ENCODE measurements at regions not wholly inside any gene's neighbourhood (a gene's known extent, or its start where the extent isn't known, plus 50 kb on each side); places are given as distances from the start of the nearest gene placed in this dataset.
"Not testable (repeated sequence)": the region's sequence is repeated elsewhere in the genome, so short reads cannot be mapped to it uniquely, and the experiment has no call there.

- not testable (repeated sequence) for TF ChIP-seq CTCF, POLR2AphosphoS5 (IDR thresholded peaks at IDR 0.05)
These were observed 482.1 kb upstream of the ADGRL4 start for GRCh38 chr1:79488572-79489121.

Measured in sigmoid colon (tissue), 4 donors.